K562 (cell line): ENCODE measurements at regions not wholly inside any gene's neighbourhood (a gene's known extent, or its start where the extent isn't known, plus 50 kb on each side); places are given as distances from the start of the nearest gene placed in this dataset.

Experiments used
- ATAC-seq: fragments of 200-7000 bp; cut with Tn5 transposase; 3 replicates; pipeline ENCODE4 v1.9.1; 2020; ENCODE audit warnings: moderate library complexity
- BruUV-seq: library from RNA; stranded (reverse); fragments of 400-500 nt; replicated peaks from 2 replicates; lab custom pipeline; 2021; lab: Mats Ljungman, UMichigan
- CTCF ChIA-PET: fragments of 300-600 bp; formaldehyde crosslinking; extraction: SDS; loops from one replicate; lab custom pipeline; 2021; ENCODE audit warnings: low intra/inter-chr PET ratio; lab: Yijun Ruan, JAX
- POLR2A ChIA-PET: fragments of 300-600, 350-650 bp; sonication (Branson Sonifier 250); formaldehyde crosslinking; extraction: SDS; loops from one replicate; lab custom pipeline; 2021; ENCODE audit warnings: antibody characterized with exemption, inconsistent platforms; lab: Yijun Ruan, JAX
- DNase-seq, 4 experiments: peaks; one replicate each; pipeline versions ENCODE4 v3.0.0 to v3.0.0-alpha.2; 2011 to 2018; ENCODE audit warnings: low spot score in 3 of 4, mixed read lengths in 3 of 4; ENCODE audit errors: extremely low read depth in 1 of 4
- FAIRE-seq: peaks from 2 replicates; lab custom pipeline; 2011; peaks lifted over from hg19 to GRCh38; lab: Jason Lieb, UNC
- H2AFZ ChIP-seq: 2 replicates; pipeline ENCODE4 v1.6.0; 2011; ENCODE audit warnings: low read depth, low read length, control low read depth, inconsistent platforms
- H3K27ac ChIP-seq: fragments of 200-600 bp; 3 replicates; pipeline ENCODE4 v1.8.0; 2011; ENCODE audit warnings: low read depth, mild to moderate bottlenecking, control low read depth, inconsistent platforms, low read length, moderate library complexity, mixed read lengths; ENCODE audit errors: extremely low read depth
- H3K27me3 ChIP-seq, 2 experiments: fragments of 300-600 bp in 1 of 2; 2 replicates in 1 of 2; 3 replicates in 1 of 2; pipeline versions ENCODE4 v1.6.0 to v1.8.0; 2011; ENCODE audit warnings: inconsistent platforms in 2 of 2, low read length in 2 of 2, mild to moderate bottlenecking in 1 of 2, mixed read lengths in 1 of 2, moderate library complexity in 1 of 2; ENCODE audit not compliant: control insufficient read depth in 2 of 2, insufficient read depth in 2 of 2
- H3K36me3 ChIP-seq: fragments of 300-600 bp; 3 replicates; pipeline ENCODE4 v1.8.0; 2011; ENCODE audit warnings: mild to moderate bottlenecking, low read length, inconsistent platforms; ENCODE audit not compliant: control insufficient read depth, insufficient read depth
- H3K4me1 ChIP-seq, 2 experiments: fragments of 200-600 bp in 1 of 2; replicated peaks in 1 of 2; 2 replicates in 1 of 2; 3 replicates in 1 of 2; pipeline versions ENCODE4 v1.5.1 to v1.8.0; 2011; ENCODE audit warnings: inconsistent platforms in 2 of 2, low read length in 2 of 2, mild to moderate bottlenecking in 1 of 2, mixed read lengths in 1 of 2, moderate library complexity in 1 of 2; ENCODE audit not compliant: control insufficient read depth in 2 of 2, insufficient read depth in 2 of 2
- H3K4me2 ChIP-seq: 2 replicates; pipeline ENCODE4 v1.6.1; 2011; ENCODE audit warnings: low read length, control low read depth, inconsistent platforms, mixed read lengths; ENCODE audit not compliant: insufficient read depth
- H3K4me3 ChIP-seq: fragments of 200-600 bp; sonication (generic), shearing (Covaris generic); 2 replicates; pipeline ENCODE4 v1.5.1; 2016; ENCODE audit warnings: control low read depth, inconsistent platforms
- H3K79me2 ChIP-seq: fragments of 200-600 bp; 3 replicates; pipeline ENCODE4 v1.8.0; 2011; ENCODE audit warnings: low read length, inconsistent platforms; ENCODE audit not compliant: control insufficient read depth, insufficient read depth
- H3K9ac ChIP-seq, 2 experiments: 2 replicates each; pipeline versions ENCODE4 v1.6.0 to v1.6.1; 2011; ENCODE audit warnings: low read depth in 2 of 2, low read length in 2 of 2, control low read depth in 1 of 2, inconsistent platforms in 1 of 2, mild to moderate bottlenecking in 1 of 2, mixed read lengths in 1 of 2; ENCODE audit not compliant: insufficient read depth in 1 of 2
- H3K9me1 ChIP-seq: one replicate; pipeline ENCODE4 v1.6.0; 2011; ENCODE audit warnings: inconsistent platforms, mild to moderate bottlenecking, low read length, moderate library complexity; ENCODE audit not compliant: control insufficient read depth, insufficient read depth
- H3K9me3 ChIP-seq: replicated peaks from 2 replicates; pipeline ENCODE4 v1.5.1; 2011; ENCODE audit warnings: low read depth, low read length, inconsistent platforms; ENCODE audit not compliant: control insufficient read depth, insufficient read depth
- H4K20me1 ChIP-seq: replicated peaks from 2 replicates; pipeline ENCODE4 v1.6.1; 2011; ENCODE audit warnings: low read length, inconsistent platforms, mixed read lengths; ENCODE audit not compliant: control insufficient read depth, insufficient read depth
- CCAR2 ChIP-seq: fragments of 200-400 bp; formaldehyde crosslinking; IDR thresholded peaks from 2 replicates; pipeline ENCODE4 v1.6.1; 2017; ENCODE audit warnings: mild to moderate bottlenecking, low read depth, low read length
- CGGBP1 ChIP-seq: fragments of 250-450 bp; sonication (Bioruptor Pico); IDR thresholded peaks from 2 replicates; pipeline ENCODE4 v1.9.0; 2021; ENCODE audit warnings: mild to moderate bottlenecking
- DMBX1 ChIP-seq: fragments of 250-450 bp; sonication (Bioruptor Pico); IDR thresholded peaks from 2 replicates; pipeline ENCODE4 v1.8.0; 2022; ENCODE audit warnings: inconsistent platforms, mild to moderate bottlenecking, moderate library complexity, borderline replicate concordance
- FOXK1 ChIP-seq: sonication (generic); formaldehyde crosslinking; IDR thresholded peaks from 2 replicates; pipeline ENCODE4 v1.8.0; 2022; ENCODE audit warnings: missing genetic modification reagents, mild to moderate bottlenecking, borderline replicate concordance
- ILK ChIP-seq: fragments of 450-650 bp; IDR thresholded peaks from 2 replicates; pipeline ENCODE4 v1.6.1; 2016; ENCODE audit warnings: missing genetic modification characterization, low read depth, mild to moderate bottlenecking, missing compliant biosample characterization, moderate library complexity, borderline replicate concordance
- PHB2 ChIP-seq: fragments of 450-650 bp; IDR thresholded peaks from 2 replicates; pipeline ENCODE4 v1.6.1; 2017; ENCODE audit warnings: low read depth
- SOX6 ChIP-seq: fragments of 450-650 bp; IDR thresholded peaks from 2 replicates; pipeline ENCODE4 v1.6.1; 2014; ENCODE audit warnings: mild to moderate bottlenecking
- YY1 ChIP-seq, 3 experiments: IDR thresholded peaks; 2 replicates each; pipeline ENCODE4 v1.6.1; 2011; ENCODE audit warnings: low read length in 2 of 3, mild to moderate bottlenecking in 2 of 3, moderate library complexity in 2 of 3, borderline replicate concordance in 1 of 3, control low read depth in 1 of 3, low read depth in 1 of 3; ENCODE audit not compliant: insufficient read depth in 3 of 3, insufficient replicate concordance in 2 of 3, control insufficient read depth in 1 of 3, insufficient read length in 1 of 3; ENCODE audit errors: extremely low read depth in 1 of 3
- ZNF347 ChIP-seq: fragments of 450-650 bp; formaldehyde crosslinking; IDR thresholded peaks from 2 replicates; pipeline ENCODE4 v1.4.0; 2020; ENCODE audit warnings: low read depth, mild to moderate bottlenecking, moderate library complexity
- ZNF778 ChIP-seq: fragments of 450-650 bp; formaldehyde crosslinking; IDR thresholded peaks from 2 replicates; pipeline ENCODE4 v1.4.0; 2020; ENCODE audit warnings: mild to moderate bottlenecking, moderate library complexity
- ZNF780A ChIP-seq: fragments of 250-450 bp; sonication (Bioruptor Pico); IDR thresholded peaks from 2 replicates; pipeline ENCODE4 v1.5.0; 2021; ENCODE audit warnings: mild to moderate bottlenecking
- WGBS: fragments of 100-300 bp; shearing (Covaris generic); methylation state at CpG from one replicate; pipeline ENCODE4 v1.1.6; 2016; ENCODE audit warnings: low coverage, mixed read lengths; ENCODE audit not compliant: insufficient coverage; ENCODE audit errors: missing lambda C conversion rate; 5-methylcytosine and 5-hydroxymethylcytosine counted together
- in situ Hi-C: fragments of 300-500 bp; cut with MboI; formaldehyde crosslinking; loops from 4 replicates; pipeline ENCODE4 v1.15.0; 2018; ENCODE audit warnings: inconsistent platforms, mixed read lengths
- intact Hi-C: fragments of 100-400 bp; cut with micrococcal nuclease; formaldehyde crosslinking; loops from 2 replicates; pipeline ENCODE4 v1.14.2; 2022
- TF ChIP-seq, protein P1 (sequence below): fragments of 450-650 bp; IDR thresholded peaks from 2 replicates; pipeline ENCODE4 v1.6.1; 2017; ENCODE audit warnings: antibody characterized with exemption

- in situ Hi-C loops, result no loop called here
- Histone ChIP-seq H3K9me3 (no peaks in the 10 kb centered on the region), H3K4me1 (peaks cover 0 to 3% of the 10 kb centered on the region in 2 experiments; a peak in 1 of 5 replicates), H2AFZ (no peak overlapping the region), H4K20me1 (peaks cover 11% of the 10 kb centered on the region; the same call in 1 of the 2 replicates), H3K27ac (no peak overlapping the region)
- FAIRE-seq (no peak), ATAC-seq (no peak)
- ChIA-PET CTCF (no interaction called here), POLR2A (no interaction called here)
- WGBS, result under 1% methylated on average over 13 of the region's 14 CpGs
- intact Hi-C loops, result no loop called here
- BruUV-seq, result no TSS peak
- TF ChIP-seq CGGBP1, result no peak
- TF ChIP-seq FOXK1, result no peak
- TF ChIP-seq, protein P1, sequence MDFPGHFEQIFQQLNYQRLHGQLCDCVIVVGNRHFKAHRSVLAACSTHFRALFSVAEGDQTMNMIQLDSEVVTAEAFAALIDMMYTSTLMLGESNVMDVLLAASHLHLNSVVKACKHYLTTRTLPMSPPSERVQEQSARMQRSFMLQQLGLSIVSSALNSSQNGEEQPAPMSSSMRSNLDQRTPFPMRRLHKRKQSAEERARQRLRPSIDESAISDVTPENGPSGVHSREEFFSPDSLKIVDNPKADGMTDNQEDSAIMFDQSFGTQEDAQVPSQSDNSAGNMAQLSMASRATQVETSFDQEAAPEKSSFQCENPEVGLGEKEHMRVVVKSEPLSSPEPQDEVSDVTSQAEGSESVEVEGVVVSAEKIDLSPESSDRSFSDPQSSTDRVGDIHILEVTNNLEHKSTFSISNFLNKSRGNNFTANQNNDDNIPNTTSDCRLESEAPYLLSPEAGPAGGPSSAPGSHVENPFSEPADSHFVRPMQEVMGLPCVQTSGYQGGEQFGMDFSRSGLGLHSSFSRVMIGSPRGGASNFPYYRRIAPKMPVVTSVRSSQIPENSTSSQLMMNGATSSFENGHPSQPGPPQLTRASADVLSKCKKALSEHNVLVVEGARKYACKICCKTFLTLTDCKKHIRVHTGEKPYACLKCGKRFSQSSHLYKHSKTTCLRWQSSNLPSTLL, result no peak
- TF ChIP-seq CCAR2, result no peak
- TF ChIP-seq ZNF778 (CRISPR knock-in tag), result no peak
- no peak for TF ChIP-seq DMBX1 (CRISPR knock-in tag)
- no peak for TF ChIP-seq ZNF347 (CRISPR knock-in tag)
- TF ChIP-seq SOX6, result no peak
- TF ChIP-seq ILK (tag), result no peak
- TF ChIP-seq ZNF780A (CRISPR knock-in tag), result no peak
- no peak for TF ChIP-seq PHB2
- no peak for TF ChIP-seq YY1 (IDR thresholded peaks at IDR 0.05; ENCODE audit: borderline replicate concordance in 1 of 3, control insufficient read depth in 1 of 3, extremely low read depth in 1 of 3, insufficient read depth in 3 of 3, insufficient read length in 1 of 3, insufficient replicate concordance in 2 of 3, low read depth in 1 of 3, low read length in 2 of 3)
- TF ChIP-seq, all 486 proteins: peak for 0
- H3K36me3 ChIP-seq, result no peaks in the 10 kb centered on the region
- H3K4me2 ChIP-seq, result no peak overlapping the region
- H3K9ac ChIP-seq, result no peak overlapping the region
- H3K4me3 ChIP-seq, result no peak overlapping the region
- no peaks in the 10 kb centered on the region for H3K9me1 ChIP-seq
- no peak for DNase-seq
- no peaks in the 10 kb centered on the region for H3K79me2 ChIP-seq
- peaks cover 16 to 70% of the 10 kb centered on the region in 2 experiments; a peak in 3 of 5 replicates for H3K27me3 ChIP-seq
Observed at GRCh38 chr6:44527583-44528369, 140.3 kb downstream of the CDC5L start.
